IMR-90 (cell line): ENCODE measurements at regions not wholly inside any gene's neighbourhood (a gene's known extent, or its start where the extent isn't known, plus 50 kb on each side); places are given as distances from the start of the nearest gene placed in this dataset.

Experiments
- ATAC-seq: fragments of 200-7000 bp; cut with Tn5 transposase; 2 replicates; pipeline ENCODE4 v1.9.1; 2020; ENCODE audit warnings: low read depth, mild to moderate bottlenecking, moderate library complexity
- BruUV-seq: library from RNA; stranded (reverse); fragments of 400-500 nt; replicated peaks from 2 replicates; lab custom pipeline; 2021; lab: Mats Ljungman, UMichigan
- CTCF ChIA-PET: fragments of 300-600 bp; formaldehyde crosslinking; extraction: SDS; loops from one replicate; lab custom pipeline; 2021; ENCODE audit warnings: antibody characterized with exemption; lab: Yijun Ruan, JAX
- POLR2A ChIA-PET: fragments of 300-600 bp; sonication (Branson Sonifier 250); formaldehyde crosslinking; loops from one replicate; lab custom pipeline; 2022; ENCODE audit warnings: antibody characterized with exemption; ENCODE audit not compliant: unreplicated experiment; lab: Charles Lee
- DNase-seq: peaks from one replicate; pipeline ENCODE4 v3.0.0; 2013
- H2AFZ ChIP-seq: replicated peaks from 2 replicates; pipeline ENCODE3; 2013; ENCODE audit warnings: low read length, mild to moderate bottlenecking; ENCODE audit not compliant: poor library complexity
- H2AK5ac ChIP-seq: 2 replicates; pipeline ENCODE4 v1.6.1; 2013; ENCODE audit warnings: low read depth, low read length, inconsistent platforms
- H2AK9ac ChIP-seq: replicated peaks from 2 replicates; pipeline ENCODE3; 2013; ENCODE audit warnings: mild to moderate bottlenecking, low read depth, low read length, moderate library complexity; ENCODE audit not compliant: poor library complexity
- H2BK120ac ChIP-seq: 2 replicates; pipeline ENCODE4 v1.6.1; 2013; ENCODE audit warnings: low read depth, low read length, inconsistent platforms
- H2BK15ac ChIP-seq: 3 replicates; pipeline ENCODE4 v1.6.1; 2013; ENCODE audit warnings: low read depth, low read length, inconsistent platforms
- H2BK20ac ChIP-seq: 2 replicates; pipeline ENCODE4 v1.6.1; 2013; ENCODE audit warnings: low read depth, mild to moderate bottlenecking, inconsistent platforms, low read length, moderate library complexity
- H2BK5ac ChIP-seq: 2 replicates; pipeline ENCODE4 v1.6.1; 2013; ENCODE audit warnings: mild to moderate bottlenecking, low read depth, low read length, inconsistent platforms; ENCODE audit not compliant: poor library complexity, severe bottlenecking
- H3K14ac ChIP-seq: replicated peaks from 2 replicates; pipeline ENCODE4 v1.6.1; 2013; ENCODE audit warnings: low read depth, low read length, inconsistent platforms
- H3K18ac ChIP-seq: 2 replicates; pipeline ENCODE4 v1.6.1; 2013; ENCODE audit warnings: low read depth, low read length, control low read depth
- H3K23ac ChIP-seq: 2 replicates; pipeline ENCODE4 v1.6.1; 2013; ENCODE audit warnings: low read depth, low read length, inconsistent platforms
- H3K27ac ChIP-seq: 2 replicates; pipeline ENCODE4 v1.5.1; 2013; ENCODE audit warnings: mild to moderate bottlenecking, control low read depth, low read length; ENCODE audit not compliant: insufficient read depth
- H3K27me3 ChIP-seq: 2 replicates; pipeline ENCODE4 v1.6.1; 2013; ENCODE audit warnings: low read length; ENCODE audit not compliant: control insufficient read depth, insufficient read depth
- H3K36me3 ChIP-seq: 2 replicates; pipeline ENCODE4 v1.6.1; 2013; ENCODE audit warnings: low read length, mixed read lengths; ENCODE audit not compliant: control insufficient read depth, insufficient read depth
- H3K4ac ChIP-seq: 2 replicates; pipeline ENCODE4 v1.6.1; 2013; ENCODE audit warnings: low read depth, low read length, inconsistent platforms
- H3K4me1 ChIP-seq: 2 replicates; pipeline ENCODE4 v1.6.1; 2013; ENCODE audit warnings: low read length, mixed read lengths; ENCODE audit not compliant: control insufficient read depth, insufficient read depth
- H3K4me2 ChIP-seq: 2 replicates; pipeline ENCODE4 v1.6.1; 2013; ENCODE audit warnings: low read depth, mild to moderate bottlenecking, control low read depth, low read length, moderate library complexity
- H3K4me3 ChIP-seq: 2 replicates; pipeline ENCODE4 v1.5.1; 2013; ENCODE audit warnings: low read depth, mild to moderate bottlenecking, control low read depth, low read length, moderate library complexity; ENCODE audit not compliant: insufficient read depth
- H3K56ac ChIP-seq: 2 replicates; pipeline ENCODE4 v1.6.1; 2013; ENCODE audit warnings: low read length, inconsistent platforms; ENCODE audit not compliant: insufficient read depth; ENCODE audit errors: extremely low read depth
- H3K79me1 ChIP-seq, 2 experiments: 2 replicates each; pipeline ENCODE4 v1.6.1; 2013; ENCODE audit warnings: low read length in 2 of 2, inconsistent platforms in 1 of 2, low read depth in 1 of 2
- H3K9ac ChIP-seq: 2 replicates; pipeline ENCODE4 v1.6.1; 2013; ENCODE audit warnings: low read depth, low read length, control low read depth
- H3K9me1 ChIP-seq: 2 replicates; pipeline ENCODE4 v1.6.1; 2013; ENCODE audit warnings: low read length, inconsistent platforms; ENCODE audit not compliant: insufficient read depth
- H3K9me3 ChIP-seq: 2 replicates; pipeline ENCODE4 v1.6.1; 2013; ENCODE audit warnings: low read length; ENCODE audit not compliant: control insufficient read depth, insufficient read depth
- H4K20me1 ChIP-seq: 2 replicates; pipeline ENCODE4 v1.6.1; 2013; ENCODE audit warnings: low read length, inconsistent platforms; ENCODE audit not compliant: insufficient read depth
- H4K5ac ChIP-seq: 2 replicates; pipeline ENCODE4 v1.6.1; 2013; ENCODE audit warnings: mild to moderate bottlenecking, low read depth, low read length, control low read depth
- H4K8ac ChIP-seq, 2 experiments: 2 replicates each; pipeline ENCODE4 v1.6.1; 2013; ENCODE audit warnings: low read depth in 2 of 2, low read length in 2 of 2, control low read depth in 1 of 2, inconsistent platforms in 1 of 2
- H4K91ac ChIP-seq: 2 replicates; pipeline ENCODE4 v1.6.1; 2013; ENCODE audit warnings: low read depth, low read length, inconsistent platforms; ENCODE audit not compliant: insufficient read depth
- BHLHE40 ChIP-seq: fragments of 150-350 bp; IDR thresholded peaks from 2 replicates; pipeline ENCODE4 v1.6.1; 2016; ENCODE audit warnings: mild to moderate bottlenecking, low read depth, low read length
- CEBPB ChIP-seq: IDR thresholded peaks from 2 replicates; pipeline ENCODE4 v1.6.1; 2012; ENCODE audit warnings: low read depth, low read length, improper control_type of control experiment
- CHD1 ChIP-seq: IDR thresholded peaks from 2 replicates; pipeline ENCODE4 v1.6.1; 2012; ENCODE audit warnings: low read depth, low read length, improper control_type of control experiment
- ELK1 ChIP-seq: fragments of 150-350 bp; IDR thresholded peaks from 2 replicates; pipeline ENCODE4 v1.6.1; 2016; ENCODE audit warnings: low read depth, mild to moderate bottlenecking, low read length, moderate library complexity, borderline replicate concordance
- FOS ChIP-seq: fragments of 150-350 bp; IDR thresholded peaks from 2 replicates; pipeline ENCODE4 v1.6.1; 2016; ENCODE audit warnings: low read depth, low read length
- MAFK ChIP-seq: IDR thresholded peaks from 2 replicates; pipeline ENCODE4 v1.6.1; 2012; ENCODE audit warnings: low read depth, low read length, improper control_type of control experiment
- MAZ ChIP-seq: IDR thresholded peaks from 2 replicates; pipeline ENCODE4 v1.6.1; 2012; ENCODE audit warnings: low read depth, mild to moderate bottlenecking, low read length, improper control_type of control experiment, moderate library complexity, borderline replicate concordance
- MXI1 ChIP-seq: IDR thresholded peaks from 2 replicates; pipeline ENCODE4 v1.6.1; 2012; ENCODE audit warnings: low read depth, mild to moderate bottlenecking, low read length, moderate library complexity, borderline replicate concordance
- NFE2L2 ChIP-seq: fragments of 150-350 bp; IDR thresholded peaks from 2 replicates; pipeline ENCODE4 v1.6.1; 2016; ENCODE audit warnings: low read depth, mild to moderate bottlenecking, low read length
- POLR2A ChIP-seq: IDR thresholded peaks from 2 replicates; pipeline ENCODE4 v1.6.1; 2012; ENCODE audit warnings: mild to moderate bottlenecking, low read depth, low read length
- RAD21 ChIP-seq: IDR thresholded peaks from 2 replicates; pipeline ENCODE4 v1.6.1; 2012; ENCODE audit warnings: low read length, improper control_type of control experiment
- RCOR1 ChIP-seq: IDR thresholded peaks from 2 replicates; pipeline ENCODE4 v1.6.1; 2012; ENCODE audit warnings: mild to moderate bottlenecking, low read length, improper control_type of control experiment; ENCODE audit not compliant: insufficient replicate concordance
- RFX5 ChIP-seq: IDR thresholded peaks from 2 replicates; pipeline ENCODE4 v1.8.0; 2012; ENCODE audit warnings: low read depth, mild to moderate bottlenecking, low read length, moderate library complexity
- SMC3 ChIP-seq: fragments of 150-350 bp; IDR thresholded peaks from 2 replicates; pipeline ENCODE4 v1.6.1; 2016; ENCODE audit warnings: low read depth, mild to moderate bottlenecking, antibody characterized with exemption, low read length, moderate library complexity
- WGBS, 2 experiments: methylation state at CpG; one replicate each; pipeline versions ENCODE4 v1.1.5 to v1.1.7; 2013; ENCODE audit warnings: missing lambda C conversion rate in 2 of 2; ENCODE audit not compliant: insufficient read length in 1 of 2; ENCODE audit errors: extremely low coverage in 2 of 2; 5-methylcytosine and 5-hydroxymethylcytosine counted together
- dilution Hi-C: fragments of 300-500 bp; cut with HindIII; formaldehyde crosslinking; loops from one replicate; pipeline ENCODE4 v1.14.3; 2018; ENCODE audit warnings: low sequenced_read_pairs; ENCODE audit not compliant: unreplicated experiment
- in situ Hi-C: fragments of 300-500 bp; cut with MboI; formaldehyde crosslinking; loops from 3 replicates; pipeline ENCODE4 v1.14.3; 2019; ENCODE audit warnings: low sequenced_read_pairs, inconsistent platforms, mixed read lengths
- intact Hi-C: fragments of 100-400 bp; cut with micrococcal nuclease; formaldehyde crosslinking; loops from 2 replicates; pipeline ENCODE4 v1.10.0; 2022
- TF ChIP-seq, protein P1 (sequence below): conservative IDR thresholded peaks from 2 replicates; pipeline ENCODE4 v1.5.1; 2012; ENCODE audit warnings: mild to moderate bottlenecking, low read depth, low read length, improper control_type of control experiment
- TF ChIP-seq, protein P2 (sequence below): fragments of 150-350 bp; IDR thresholded peaks from 2 replicates; pipeline ENCODE4 v1.6.1; 2017; ENCODE audit warnings: mild to moderate bottlenecking, antibody characterized with exemption, low read length, low read depth

- no peak overlapping the region for H2BK15ac ChIP-seq
- no peak overlapping the region for H4K5ac ChIP-seq
- H2AK5ac ChIP-seq = no peak overlapping the region
- H3K18ac ChIP-seq = no peak overlapping the region
- DNase-seq (no peak), ATAC-seq (no peak)
- no peak overlapping the region for H3K4me2 ChIP-seq
- peaks cover 10% of the 10 kb centered on the region; the same call in 1 of the 2 replicates for H3K9me3 ChIP-seq
- TF ChIP-seq MAZ (no peak), RAD21 (no peak), MAFK (no peak), POLR2A (no peak), MXI1 (no peak), BHLHE40 (no peak), SMC3 (no peak), CEBPB (no peak), NFE2L2 (no peak), CHD1 (no peak), RFX5 (no peak), ELK1 (no peak), RCOR1 (no peak), FOS (no peak)
- TF ChIP-seq, protein P1, sequence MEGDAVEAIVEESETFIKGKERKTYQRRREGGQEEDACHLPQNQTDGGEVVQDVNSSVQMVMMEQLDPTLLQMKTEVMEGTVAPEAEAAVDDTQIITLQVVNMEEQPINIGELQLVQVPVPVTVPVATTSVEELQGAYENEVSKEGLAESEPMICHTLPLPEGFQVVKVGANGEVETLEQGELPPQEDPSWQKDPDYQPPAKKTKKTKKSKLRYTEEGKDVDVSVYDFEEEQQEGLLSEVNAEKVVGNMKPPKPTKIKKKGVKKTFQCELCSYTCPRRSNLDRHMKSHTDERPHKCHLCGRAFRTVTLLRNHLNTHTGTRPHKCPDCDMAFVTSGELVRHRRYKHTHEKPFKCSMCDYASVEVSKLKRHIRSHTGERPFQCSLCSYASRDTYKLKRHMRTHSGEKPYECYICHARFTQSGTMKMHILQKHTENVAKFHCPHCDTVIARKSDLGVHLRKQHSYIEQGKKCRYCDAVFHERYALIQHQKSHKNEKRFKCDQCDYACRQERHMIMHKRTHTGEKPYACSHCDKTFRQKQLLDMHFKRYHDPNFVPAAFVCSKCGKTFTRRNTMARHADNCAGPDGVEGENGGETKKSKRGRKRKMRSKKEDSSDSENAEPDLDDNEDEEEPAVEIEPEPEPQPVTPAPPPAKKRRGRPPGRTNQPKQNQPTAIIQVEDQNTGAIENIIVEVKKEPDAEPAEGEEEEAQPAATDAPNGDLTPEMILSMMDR = no peak
- TF ChIP-seq, protein P2, sequence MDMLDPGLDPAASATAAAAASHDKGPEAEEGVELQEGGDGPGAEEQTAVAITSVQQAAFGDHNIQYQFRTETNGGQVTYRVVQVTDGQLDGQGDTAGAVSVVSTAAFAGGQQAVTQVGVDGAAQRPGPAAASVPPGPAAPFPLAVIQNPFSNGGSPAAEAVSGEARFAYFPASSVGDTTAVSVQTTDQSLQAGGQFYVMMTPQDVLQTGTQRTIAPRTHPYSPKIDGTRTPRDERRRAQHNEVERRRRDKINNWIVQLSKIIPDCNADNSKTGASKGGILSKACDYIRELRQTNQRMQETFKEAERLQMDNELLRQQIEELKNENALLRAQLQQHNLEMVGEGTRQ = no peak
- H3K4me1 ChIP-seq = no peaks in the 10 kb centered on the region
- no peak overlapping the region for H2BK120ac ChIP-seq
- no peak overlapping the region for H3K4ac ChIP-seq
- POLR2A ChIA-PET = no interaction called here
- CTCF ChIA-PET = no interaction called here
- no peak overlapping the region for H3K23ac ChIP-seq
- H3K4me3 ChIP-seq = no peak overlapping the region
- H3K36me3 ChIP-seq = no peaks in the 10 kb centered on the region
- H4K20me1 ChIP-seq = no peaks in the 10 kb centered on the region
- H3K56ac ChIP-seq = no peak overlapping the region
- no peaks in the 10 kb centered on the region for H3K79me1 ChIP-seq
- no peak overlapping the region for H3K27ac ChIP-seq
- no peak overlapping the region for H2BK20ac ChIP-seq
- H4K8ac ChIP-seq = no peak overlapping the region
- no peak overlapping the region for H3K9ac ChIP-seq
- no peak overlapping the region for H2AK9ac ChIP-seq
- WGBS, 2 experiments = no CpG with 5 or more reads among the region's 1 CpG
- no peak overlapping the region for H3K14ac ChIP-seq
- H3K9me1 ChIP-seq = no peaks in the 10 kb centered on the region
- H2AFZ ChIP-seq = no peak overlapping the region
- intact Hi-C loops (no loop called here), dilution Hi-C loops (no loop called here), in situ Hi-C loops (no loop called here)
- H3K27me3 ChIP-seq = no peaks in the 10 kb centered on the region
- BruUV-seq = no TSS peak
- no peak overlapping the region for H2BK5ac ChIP-seq
- no peak overlapping the region for H4K91ac ChIP-seq
Measured at GRCh38 chrX:98717970-98718369, 1692.1 kb downstream of the PCDH19 start.
